A673 (cell line): ENCODE measurements at regions not wholly inside any gene's neighbourhood (a gene's known extent, or its start where the extent isn't known, plus 50 kb on each side); places are given as distances from the start of the nearest gene placed in this dataset.

Source experiments
- BruUV-seq: library from RNA; stranded (reverse); fragments of 400-500 nt; replicated peaks from 2 replicates; lab custom pipeline; 2021; lab: Mats Ljungman, UMichigan
- CTCF ChIA-PET: fragments of 300-600 bp; sonication (Branson Sonifier 250); formaldehyde crosslinking; loops from one replicate; lab custom pipeline; 2022; ENCODE audit warnings: antibody characterized with exemption; lab: Charles Lee
- POLR2A ChIA-PET: fragments of 300-600 bp; sonication (Branson Sonifier 250); formaldehyde crosslinking; loops from one replicate; lab custom pipeline; 2022; ENCODE audit warnings: antibody characterized with exemption; ENCODE audit not compliant: low non-redundant PET; lab: Charles Lee
- DNase-seq: peaks from one replicate; pipeline ENCODE4 v3.0.0-alpha.2; 2015; ENCODE audit warnings: low spot score
- H3K27ac ChIP-seq: fragments of 200-600 bp; sonication (generic); 2 replicates; pipeline ENCODE4 v1.5.1; 2016; ENCODE audit warnings: mixed run types, low read depth, mild to moderate bottlenecking, mixed read lengths, antibody characterized with exemption, low read length; ENCODE audit not compliant: poor library complexity, severe bottlenecking
- H3K27me3 ChIP-seq: fragments of 200-600 bp; sonication (generic); replicated peaks from 2 replicates; pipeline ENCODE4 v1.6.1; 2017; ENCODE audit warnings: mixed run types, low read depth, mild to moderate bottlenecking, mixed read lengths, antibody characterized with exemption, low read length; ENCODE audit not compliant: insufficient read depth, poor library complexity
- H3K36me3 ChIP-seq: fragments of 200-600 bp; sonication (generic); 2 replicates; pipeline ENCODE4 v1.6.1; 2016; ENCODE audit warnings: mixed run types, mild to moderate bottlenecking, mixed read lengths, antibody characterized with exemption, low read length; ENCODE audit not compliant: insufficient read depth, poor library complexity, severe bottlenecking
- H3K4me1 ChIP-seq: fragments of 200-600 bp; sonication (generic); 2 replicates; pipeline ENCODE4 v1.6.1; 2017; ENCODE audit warnings: mixed run types, mild to moderate bottlenecking, mixed read lengths, antibody characterized with exemption, low read length; ENCODE audit not compliant: insufficient read depth, poor library complexity, severe bottlenecking
- H3K4me3 ChIP-seq: fragments of 200-600 bp; sonication (generic); 2 replicates; pipeline ENCODE4 v1.5.1; 2016; ENCODE audit warnings: low read depth, mixed run types, mild to moderate bottlenecking, mixed read lengths, low read length; ENCODE audit not compliant: poor library complexity, severe bottlenecking
- H3K9me3 ChIP-seq: fragments of 200-600 bp; sonication (generic); 2 replicates; pipeline ENCODE4 v1.6.1; 2016; ENCODE audit warnings: mixed run types, low read depth, mild to moderate bottlenecking, mixed read lengths, antibody characterized with exemption, low read length; ENCODE audit not compliant: poor library complexity, severe bottlenecking
- EZH2 ChIP-seq: fragments of 200-600 bp; sonication (generic); IDR thresholded peaks from 2 replicates; pipeline ENCODE4 v1.6.1; 2017; ENCODE audit warnings: borderline replicate concordance, low read depth, mild to moderate bottlenecking, mixed read lengths, antibody characterized with exemption, low read length; ENCODE audit not compliant: poor library complexity, severe bottlenecking
- intact Hi-C: fragments of 100-400 bp; cut with micrococcal nuclease; formaldehyde crosslinking; loops from one replicate; pipeline ENCODE4 v1.10.0; 2022; ENCODE audit not compliant: unreplicated experiment
- TF ChIP-seq, protein P1 (sequence below): fragments of 300-800, 200-600 bp; sonication (generic); conservative IDR thresholded peaks from 2 replicates; pipeline ENCODE4 v1.5.1; 2017; ENCODE audit warnings: low read depth, mild to moderate bottlenecking, antibody characterized with exemption, low read length, moderate library complexity, mixed read lengths

GRCh38 chr2:150232321-150232720 lies 255.1 kb downstream of the RND3 start:
- no peak overlapping the region for H3K4me3 ChIP-seq
- no TSS peak for BruUV-seq
- H3K36me3 ChIP-seq = no peaks in the 10 kb centered on the region
- TF ChIP-seq EZH2 = no peak
- TF ChIP-seq, protein P1, sequence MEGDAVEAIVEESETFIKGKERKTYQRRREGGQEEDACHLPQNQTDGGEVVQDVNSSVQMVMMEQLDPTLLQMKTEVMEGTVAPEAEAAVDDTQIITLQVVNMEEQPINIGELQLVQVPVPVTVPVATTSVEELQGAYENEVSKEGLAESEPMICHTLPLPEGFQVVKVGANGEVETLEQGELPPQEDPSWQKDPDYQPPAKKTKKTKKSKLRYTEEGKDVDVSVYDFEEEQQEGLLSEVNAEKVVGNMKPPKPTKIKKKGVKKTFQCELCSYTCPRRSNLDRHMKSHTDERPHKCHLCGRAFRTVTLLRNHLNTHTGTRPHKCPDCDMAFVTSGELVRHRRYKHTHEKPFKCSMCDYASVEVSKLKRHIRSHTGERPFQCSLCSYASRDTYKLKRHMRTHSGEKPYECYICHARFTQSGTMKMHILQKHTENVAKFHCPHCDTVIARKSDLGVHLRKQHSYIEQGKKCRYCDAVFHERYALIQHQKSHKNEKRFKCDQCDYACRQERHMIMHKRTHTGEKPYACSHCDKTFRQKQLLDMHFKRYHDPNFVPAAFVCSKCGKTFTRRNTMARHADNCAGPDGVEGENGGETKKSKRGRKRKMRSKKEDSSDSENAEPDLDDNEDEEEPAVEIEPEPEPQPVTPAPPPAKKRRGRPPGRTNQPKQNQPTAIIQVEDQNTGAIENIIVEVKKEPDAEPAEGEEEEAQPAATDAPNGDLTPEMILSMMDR = no peak
- CTCF ChIA-PET = no interaction called here
- intact Hi-C loops = no loop called here
- POLR2A ChIA-PET = no interaction called here
- DNase-seq = no peak
- H3K9me3 ChIP-seq = no peaks in the 10 kb centered on the region
- H3K4me1 ChIP-seq = peaks cover 6% of the 10 kb centered on the region
- no peaks in the 10 kb centered on the region for H3K27me3 ChIP-seq
- no peak overlapping the region for H3K27ac ChIP-seq

GRCh38 chr2:150230616-150231015 lies 256.9 kb downstream of the RND3 start:
- POLR2A ChIA-PET = interaction anchor here (0.6 kb wide), 1 partner anchor 1987 kb away, joined by 6 read pairs; no protein-coding TSS in a partner anchor
- no TSS peak for BruUV-seq
- intact Hi-C loops = no loop called here
- TF ChIP-seq, protein P1 = no peak
- TF ChIP-seq EZH2 = no peak
- Histone ChIP-seq H3K27ac (no peak overlapping the region), H3K4me1 (peaks cover 6% of the 10 kb centered on the region), H3K27me3 (no peaks in the 10 kb centered on the region), H3K9me3 (no peaks in the 10 kb centered on the region), H3K36me3 (no peaks in the 10 kb centered on the region), H3K4me3 (no peak overlapping the region)
- CTCF ChIA-PET = no interaction called here
- DNase-seq = no peak

DNA sequence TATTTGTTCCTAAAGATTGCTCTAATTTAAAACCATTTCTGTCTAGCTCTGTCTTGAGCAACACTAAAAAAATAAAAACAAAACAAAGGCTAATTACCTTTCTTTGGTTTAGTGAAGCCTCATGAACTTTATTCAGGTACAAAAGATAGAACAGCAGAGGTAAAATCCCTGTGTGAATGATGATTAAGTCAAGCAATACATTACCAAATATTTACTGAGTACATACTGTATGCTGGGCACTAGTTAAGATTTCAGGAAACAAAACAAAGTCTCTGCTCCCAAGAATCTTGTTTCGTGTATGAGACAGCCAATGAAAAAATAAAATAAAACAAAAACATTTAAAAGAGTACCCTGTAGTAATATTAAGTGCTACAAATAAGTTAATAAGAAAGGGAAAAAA lies 257.5 kb downstream of the RND3 start:
- Histone ChIP-seq H3K27me3 (no peaks in the 10 kb centered on the region), H3K4me1 (peaks cover 4% of the 10 kb centered on the region), H3K4me3 (no peak overlapping the region), H3K9me3 (no peaks in the 10 kb centered on the region), H3K36me3 (no peaks in the 10 kb centered on the region), H3K27ac (no peak overlapping the region)
- DNase-seq = no peak
- CTCF ChIA-PET = no interaction called here
- intact Hi-C loops = no loop called here
- BruUV-seq = no TSS peak
- TF ChIP-seq, protein P1 = no peak
- TF ChIP-seq EZH2 = no peak
- POLR2A ChIA-PET = no interaction called here
